Left kidney (tissue), 1 donor: ENCODE measurements at regions not wholly inside any gene's neighbourhood (a gene's known extent, or its start where the extent isn't known, plus 50 kb on each side); places are given as distances from the start of the nearest gene placed in this dataset.
"Not testable (repeated sequence)": the region's sequence is repeated elsewhere in the genome, so short reads cannot be mapped to it uniquely, and the experiment has no call there.

Source experiments
- DNase-seq: peaks from one replicate; pipeline ENCODE4 v3.0.0-alpha.2; 2013

DNA sequence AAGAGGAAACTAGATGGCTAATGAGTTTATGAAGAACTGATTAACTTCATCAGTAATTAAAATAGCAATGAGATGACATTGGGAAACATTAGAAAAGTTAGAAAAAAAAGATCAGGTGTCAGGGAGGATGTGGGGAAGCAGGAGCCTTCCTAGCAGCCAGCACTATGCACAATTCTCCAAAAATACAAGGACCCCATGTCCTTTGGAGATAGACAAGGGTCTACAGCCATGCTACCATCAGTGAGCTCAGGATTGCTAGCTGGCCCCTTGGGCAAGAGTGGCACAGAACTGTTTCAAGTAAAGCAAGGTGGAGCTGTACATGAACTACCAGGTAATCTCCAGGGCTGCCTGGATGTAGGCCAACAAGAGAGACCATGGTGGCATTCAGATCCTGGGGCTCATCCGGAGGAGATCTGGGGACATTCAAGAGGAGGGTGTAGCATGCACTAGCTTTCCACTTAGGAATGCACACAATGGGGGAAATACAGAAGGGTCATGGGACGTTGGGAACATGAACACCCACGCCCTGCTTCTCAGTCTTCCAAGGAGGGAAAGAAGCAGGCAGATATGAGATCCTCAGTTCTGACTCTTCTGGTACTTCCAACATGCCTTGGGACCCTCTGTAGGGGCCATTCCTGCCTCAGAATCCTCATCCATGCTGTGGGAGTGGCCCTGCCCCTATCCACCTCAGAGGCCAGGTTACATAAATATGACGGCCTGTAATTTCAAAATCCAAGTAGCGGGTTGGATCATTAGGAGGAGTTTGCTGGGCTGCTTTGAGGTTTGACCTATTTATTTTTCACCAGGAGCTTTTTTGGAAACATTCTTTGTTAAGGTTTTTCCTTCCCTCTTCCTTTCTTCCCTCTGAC lies 82.2 kb upstream of the HABP2 start:
- DNase-seq, result no peak

DNA sequence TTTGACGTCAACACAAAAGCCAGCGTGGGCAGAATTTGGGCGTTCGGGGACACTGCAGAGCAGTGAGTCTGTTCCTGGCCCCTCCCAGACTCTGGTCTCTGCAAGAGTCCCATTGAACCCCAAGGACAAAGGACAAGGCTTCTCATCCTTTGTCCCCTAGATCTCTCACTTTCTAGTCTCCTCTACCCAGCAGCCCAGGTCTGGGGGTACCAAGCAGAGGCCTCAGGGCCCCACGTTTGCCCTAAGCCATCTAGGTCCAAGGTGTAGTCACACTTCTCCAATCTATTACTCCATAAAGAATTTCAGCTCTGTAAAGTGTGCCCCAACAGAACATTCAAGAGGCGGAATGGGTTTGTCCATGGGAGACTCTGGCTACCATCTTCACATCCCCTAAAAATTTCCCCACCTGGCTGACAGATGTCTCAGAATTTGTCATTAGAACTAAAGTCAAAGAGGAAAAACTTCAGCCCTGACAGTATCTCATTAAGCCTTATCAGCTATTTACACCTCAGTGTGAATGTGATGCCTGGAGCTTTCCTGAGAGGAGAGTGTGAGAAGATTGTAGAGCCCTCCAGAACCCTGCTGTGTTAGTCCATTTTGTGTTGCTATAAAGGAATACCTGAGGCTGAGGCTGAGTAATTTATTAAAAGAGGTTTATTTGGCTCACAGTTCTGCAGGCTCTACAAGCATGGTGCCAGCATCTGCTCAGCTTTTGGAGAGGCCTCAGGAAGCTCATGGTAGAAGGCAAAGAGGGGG lies 81.4 kb upstream of the HABP2 start:
- DNase-seq, result no peak

GRCh38 chr10:113473011-113473410 lies 79.8 kb upstream of the HABP2 start:
- DNase-seq, result no peak

DNA sequence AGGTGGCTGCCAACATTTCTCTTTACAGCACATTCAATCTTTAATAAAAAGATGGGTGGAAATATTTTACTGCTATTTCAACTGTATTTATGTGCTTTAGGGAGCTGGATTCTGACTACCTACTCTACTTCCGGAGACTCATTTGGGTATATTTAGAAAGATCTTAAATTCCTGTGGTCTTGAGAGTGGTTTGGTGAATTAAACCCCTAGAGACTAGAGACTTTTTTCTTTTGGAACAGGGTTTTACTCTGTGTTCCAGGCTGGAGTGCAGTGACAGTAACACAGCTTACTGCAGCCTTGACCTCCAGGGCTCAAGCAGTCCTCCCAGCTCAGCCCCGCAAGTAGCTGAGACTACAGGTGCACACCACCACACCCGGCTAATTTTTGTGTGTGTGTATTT lies 79.0 kb upstream of the HABP2 start:
- DNase-seq, result no peak

GRCh38 chr10:113474752-113475151 lies 78.1 kb upstream of the HABP2 start:
- DNase-seq, result no peak

- DNase-seq, result no peak
Observed at GRCh38 chr10:113475381-113475807, 77.5 kb upstream of the HABP2 start.

- no peak for DNase-seq
Observed at GRCh38 chr10:113476191-113476590, 76.7 kb upstream of the HABP2 start.

- no peak for DNase-seq
Observed at GRCh38 chr10:113476673-113477072, 76.2 kb upstream of the HABP2 start.

DNA sequence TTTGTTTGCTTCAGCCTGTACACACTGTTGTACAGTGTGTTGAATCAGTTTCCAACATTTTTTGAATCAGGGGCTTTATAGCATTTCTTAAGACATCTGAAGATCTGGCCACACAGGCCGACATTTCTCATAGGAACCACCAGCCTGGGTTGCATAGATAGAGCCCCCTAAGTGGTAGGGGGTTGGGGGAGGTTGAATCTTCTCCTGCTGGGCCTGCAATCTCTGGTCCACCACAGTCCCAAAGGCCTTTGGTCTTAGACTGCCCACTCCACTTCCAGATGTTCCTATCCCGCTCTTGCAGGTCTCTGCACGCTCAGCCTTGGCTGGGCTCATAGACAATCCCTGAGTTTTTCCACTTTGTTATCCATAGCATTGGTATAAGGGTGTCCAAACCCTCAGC lies 75.4 kb upstream of the HABP2 start:
- no peak for DNase-seq

GRCh38 chr10:113479346-113480080 lies 73.3 kb upstream of the HABP2 start:
- no peak for DNase-seq

DNA sequence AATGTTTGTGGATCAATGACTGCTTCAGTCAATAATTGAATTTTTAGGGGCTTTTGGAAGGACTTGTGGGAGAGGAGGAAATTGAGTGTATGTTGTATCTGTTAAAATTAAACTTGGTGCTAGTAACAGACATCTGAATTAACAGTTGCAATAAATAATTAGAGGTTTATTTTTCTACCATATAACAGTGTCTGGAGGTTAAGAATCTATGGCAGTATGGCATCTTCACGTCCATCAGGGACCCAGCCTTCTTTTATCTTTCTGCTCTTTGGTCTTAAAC lies 72.8 kb upstream of the HABP2 start:
- no peak for DNase-seq

DNA sequence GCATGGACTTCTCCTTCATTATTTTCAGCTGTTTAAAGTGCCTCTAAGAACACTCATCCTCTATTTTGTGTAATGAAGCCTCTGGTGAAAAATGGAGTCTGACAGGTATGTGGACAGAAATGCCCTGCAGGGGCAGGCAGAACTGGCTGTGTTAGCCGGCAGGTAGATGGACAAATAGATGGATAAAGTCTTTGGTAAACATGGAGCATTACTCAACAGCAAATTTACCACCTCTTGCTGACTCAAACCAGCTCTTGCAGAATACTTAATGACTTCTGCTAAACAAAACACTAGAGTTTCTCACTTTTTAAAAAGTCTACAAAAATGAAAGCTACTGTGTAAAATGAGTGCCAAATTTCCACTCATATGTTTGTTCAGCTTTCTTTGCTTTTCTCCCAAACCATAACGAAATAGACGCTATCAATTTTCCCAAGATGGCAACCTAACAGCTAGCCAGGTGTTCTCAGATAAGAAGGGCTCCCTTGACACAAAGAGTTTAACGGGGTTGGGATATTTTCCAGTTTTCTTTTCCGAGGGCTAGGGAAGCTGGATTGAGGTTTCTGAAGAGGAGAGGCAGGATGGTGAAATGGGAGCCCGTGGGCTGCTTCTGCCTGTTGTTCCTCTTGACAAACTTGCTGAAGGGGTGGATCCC lies 71.9 kb upstream of the HABP2 start:
- no peak for DNase-seq

GRCh38 chr10:113484487-113484886 lies 68.4 kb upstream of the HABP2 start:
- no peak for DNase-seq

- no peak for DNase-seq
Observed at GRCh38 chr10:113485736-113486135, 67.1 kb upstream of the HABP2 start.

DNA sequence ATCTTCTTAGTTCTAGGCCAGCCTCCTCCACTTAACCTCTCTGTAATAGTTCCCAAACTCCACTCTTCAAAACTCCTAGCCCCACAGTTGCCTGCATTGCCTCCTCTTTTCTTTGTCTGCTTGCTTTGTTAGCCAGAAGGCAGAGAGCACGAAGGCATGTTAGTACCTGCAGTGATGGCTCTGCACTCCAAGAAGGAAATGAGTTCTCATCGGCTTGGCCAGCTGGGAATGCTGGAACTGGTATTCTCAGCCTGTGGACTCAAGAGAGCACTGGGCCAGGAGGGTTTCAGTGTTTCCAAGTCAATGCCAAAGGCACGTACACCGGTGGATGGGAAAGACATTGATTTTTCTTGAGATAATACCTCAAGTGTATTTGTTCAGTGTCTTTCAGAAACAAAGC lies 66.3 kb upstream of the HABP2 start:
- no peak for DNase-seq

GRCh38 chr10:113487154-113487553 lies 65.7 kb upstream of the HABP2 start:
- DNase-seq, result no peak

- no peak for DNase-seq
Observed at GRCh38 chr10:113488186-113488585, 64.7 kb upstream of the HABP2 start.

- DNase-seq, result not testable (repeated sequence)
Observed at GRCh38 chr10:113489522-113489921, 63.3 kb upstream of the HABP2 start.

DNA sequence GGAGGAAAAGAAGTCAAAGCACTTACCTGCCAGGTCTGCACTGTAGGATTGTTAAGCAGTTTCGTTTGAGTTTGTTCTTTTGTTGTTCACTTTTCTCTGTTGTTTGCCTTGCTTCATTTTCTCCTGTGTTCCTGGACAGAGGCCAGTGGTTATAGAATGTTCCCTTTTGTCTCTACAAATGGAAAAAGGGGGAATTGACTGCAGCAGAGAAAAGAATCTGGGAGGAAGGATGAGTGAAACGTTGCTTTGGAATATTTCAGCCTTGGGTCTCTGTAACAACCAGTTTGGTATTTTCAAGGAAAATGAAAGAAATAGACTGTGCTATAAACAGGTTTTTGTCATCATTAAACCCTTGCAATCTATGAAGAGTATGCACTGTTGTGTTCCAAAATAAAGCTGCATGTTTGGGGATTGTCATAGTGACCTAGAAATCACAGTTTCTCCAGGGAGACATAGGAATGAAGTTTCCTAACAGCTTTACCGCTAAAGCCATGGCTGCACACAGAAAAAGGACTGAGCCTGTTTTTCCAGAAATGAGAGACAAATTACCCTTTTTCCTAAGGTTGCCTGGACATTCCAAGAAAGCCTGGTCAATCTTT lies 60.8 kb upstream of the HABP2 start:
- DNase-seq, result no peak

- no peak for DNase-seq
Observed at GRCh38 chr10:113493195-113493594, 59.7 kb upstream of the HABP2 start.

GRCh38 chr10:113493882-113494301 lies 59.0 kb upstream of the HABP2 start:
- no peak for DNase-seq

GRCh38 chr10:113494761-113495160 lies 58.1 kb upstream of the HABP2 start:
- no peak for DNase-seq
